Astrocyte (in vitro differentiated cells and primary cell): ENCODE measurements at regions not wholly inside any gene's neighbourhood (a gene's known extent, or its start where the extent isn't known, plus 50 kb on each side); places are given as distances from the start of the nearest gene placed in this dataset.

Experiments
- DNase-seq: peaks from one replicate; pipeline ENCODE4 v3.0.0-alpha.2; 2010; ENCODE audit warnings: low read depth
- FAIRE-seq: peaks from 2 replicates; lab custom pipeline; 2011; peaks lifted over from hg19 to GRCh38; lab: Jason Lieb, UNC
- H2AFZ ChIP-seq: 2 replicates; pipeline ENCODE4 v1.6.0; 2012; ENCODE audit warnings: low read depth, low read length, inconsistent platforms
- H3K27ac ChIP-seq: 2 replicates; pipeline ENCODE4 v1.5.1; 2011; ENCODE audit warnings: low read depth, low read length, inconsistent platforms
- H3K27me3 ChIP-seq: 2 replicates; pipeline ENCODE4 v1.6.0; 2011; ENCODE audit warnings: low read length, inconsistent platforms; ENCODE audit not compliant: insufficient read depth
- H3K36me3 ChIP-seq: 2 replicates; pipeline ENCODE4 v1.5.1; 2011; ENCODE audit warnings: low read length, inconsistent platforms; ENCODE audit not compliant: insufficient read depth
- H3K4me1 ChIP-seq: 2 replicates; pipeline ENCODE4 v1.5.1; 2011; ENCODE audit warnings: low read length, inconsistent platforms; ENCODE audit not compliant: insufficient read depth
- H3K4me2 ChIP-seq: 2 replicates; pipeline ENCODE4 v1.6.0; 2012; ENCODE audit warnings: low read length, inconsistent platforms
- H3K4me3 ChIP-seq: 2 replicates; pipeline ENCODE4 v1.5.1; 2011; ENCODE audit warnings: low read depth, mild to moderate bottlenecking, low read length, inconsistent platforms; ENCODE audit not compliant: insufficient read depth
- H3K79me2 ChIP-seq: 2 replicates; pipeline ENCODE4 v1.6.0; 2012; ENCODE audit warnings: mild to moderate bottlenecking, low read length, inconsistent platforms; ENCODE audit not compliant: insufficient read depth
- H3K9ac ChIP-seq: 2 replicates; pipeline ENCODE4 v1.6.0; 2012; ENCODE audit warnings: mild to moderate bottlenecking, low read length, inconsistent platforms
- H3K9me3 ChIP-seq: 2 replicates; pipeline ENCODE4 v1.5.1; 2012; ENCODE audit warnings: low read depth, mild to moderate bottlenecking, low read length, inconsistent platforms; ENCODE audit not compliant: insufficient read depth
- H4K20me1 ChIP-seq: 2 replicates; pipeline ENCODE4 v1.6.0; 2012; ENCODE audit warnings: low read length, inconsistent platforms; ENCODE audit not compliant: insufficient read depth
- H3K27ac Mint-ChIP-seq: one replicate; pipeline ENCODE4 v1.8.0; 2021; ENCODE audit warnings: mild to moderate bottlenecking, mixed read lengths; ENCODE audit not compliant: unreplicated experiment
- H3K27me3 Mint-ChIP-seq: one replicate; pipeline ENCODE4 v1.8.0; 2021; ENCODE audit warnings: low read depth, mixed read lengths; ENCODE audit not compliant: unreplicated experiment
- H3K36me3 Mint-ChIP-seq: one replicate; pipeline ENCODE4 v1.8.0; 2021; ENCODE audit warnings: low read depth, mixed read lengths; ENCODE audit not compliant: unreplicated experiment
- H3K4me1 Mint-ChIP-seq: one replicate; pipeline ENCODE4 v1.8.0; 2021; ENCODE audit warnings: low read depth, mixed read lengths; ENCODE audit not compliant: unreplicated experiment
- H3K4me3 Mint-ChIP-seq: one replicate; pipeline ENCODE4 v1.8.0; 2021; ENCODE audit warnings: mild to moderate bottlenecking, moderate library complexity, mixed read lengths; ENCODE audit not compliant: unreplicated experiment
- H3K9me3 Mint-ChIP-seq: one replicate; pipeline ENCODE4 v1.8.0; 2021; ENCODE audit warnings: mild to moderate bottlenecking, mixed read lengths; ENCODE audit not compliant: unreplicated experiment
- EZH2 ChIP-seq: IDR thresholded peaks from 2 replicates; pipeline ENCODE4 v1.6.1; 2012; ENCODE audit warnings: mild to moderate bottlenecking, low read length, inconsistent platforms; ENCODE audit not compliant: insufficient read depth
- TF ChIP-seq, protein P1 (sequence below): IDR thresholded peaks from 2 replicates; pipeline ENCODE4 v1.5.1; 2011; ENCODE audit warnings: low read depth, mild to moderate bottlenecking, inconsistent platforms, low read length, moderate library complexity; ENCODE audit not compliant: insufficient read depth

DNA sequence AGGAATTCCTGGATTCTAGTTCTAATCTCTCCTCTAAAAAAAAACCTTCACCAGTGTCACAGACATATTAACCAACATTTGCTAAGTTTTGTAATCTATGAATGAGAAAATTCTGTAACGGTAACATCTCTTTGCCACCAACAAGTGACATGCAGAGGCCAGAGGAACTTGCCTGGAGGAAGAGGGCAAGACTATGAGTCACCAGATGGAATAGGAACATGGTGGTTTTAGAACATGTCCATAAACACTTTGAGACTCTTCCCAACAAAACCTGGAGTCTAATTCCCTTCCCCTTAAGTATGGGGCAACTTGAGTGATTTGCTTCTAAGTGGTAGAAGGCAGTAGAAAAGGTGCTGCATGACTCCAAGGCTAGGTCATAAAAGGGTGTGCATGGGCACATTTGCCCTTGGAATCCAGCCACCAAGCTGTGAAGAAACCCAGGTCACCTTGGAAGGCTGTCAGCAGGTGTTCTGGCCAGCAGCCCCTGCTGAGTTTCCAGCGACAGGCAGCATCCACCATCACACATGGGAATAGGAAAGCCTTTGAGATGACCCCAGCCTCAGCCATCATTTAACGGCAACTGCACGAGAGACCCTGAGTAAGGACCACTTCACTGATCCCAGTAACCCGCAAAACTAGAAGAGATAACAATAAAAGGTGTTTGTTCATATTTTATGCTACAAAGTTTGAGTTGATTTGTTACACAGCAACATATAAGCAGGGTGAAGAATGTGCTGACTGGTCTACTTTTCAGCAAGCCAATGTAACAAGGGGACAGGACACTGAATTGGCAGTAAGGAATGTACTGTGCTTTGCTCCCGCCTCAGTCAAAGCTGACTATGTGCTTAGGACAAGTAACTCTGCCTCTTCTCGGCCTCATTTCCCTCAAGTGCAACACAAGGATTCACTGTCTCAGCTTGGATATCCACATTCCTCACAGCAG, 90.6 kb downstream of the SKA1 start:
- DNase-seq, result no peak
- H3K9ac ChIP-seq, result no peak overlapping the region
- FAIRE-seq, result no peak
- H3K4me1 ChIP-seq, result no peaks in the 10 kb centered on the region
- peaks cover 2% of the 10 kb centered on the region for H3K36me3 Mint-ChIP-seq
- peaks cover 8% of the 10 kb centered on the region for H3K4me1 Mint-ChIP-seq
- no peaks in the 10 kb centered on the region for H3K79me2 ChIP-seq
- peaks cover 2% of the 10 kb centered on the region for H3K9me3 Mint-ChIP-seq
- no peaks in the 10 kb centered on the region for H3K27me3 ChIP-seq
- no peak overlapping the region for H3K27ac Mint-ChIP-seq
- peaks cover 3% of the 10 kb centered on the region for H3K27me3 Mint-ChIP-seq
- no peak overlapping the region for H2AFZ ChIP-seq
- no peak for TF ChIP-seq EZH2
- TF ChIP-seq, protein P1, sequence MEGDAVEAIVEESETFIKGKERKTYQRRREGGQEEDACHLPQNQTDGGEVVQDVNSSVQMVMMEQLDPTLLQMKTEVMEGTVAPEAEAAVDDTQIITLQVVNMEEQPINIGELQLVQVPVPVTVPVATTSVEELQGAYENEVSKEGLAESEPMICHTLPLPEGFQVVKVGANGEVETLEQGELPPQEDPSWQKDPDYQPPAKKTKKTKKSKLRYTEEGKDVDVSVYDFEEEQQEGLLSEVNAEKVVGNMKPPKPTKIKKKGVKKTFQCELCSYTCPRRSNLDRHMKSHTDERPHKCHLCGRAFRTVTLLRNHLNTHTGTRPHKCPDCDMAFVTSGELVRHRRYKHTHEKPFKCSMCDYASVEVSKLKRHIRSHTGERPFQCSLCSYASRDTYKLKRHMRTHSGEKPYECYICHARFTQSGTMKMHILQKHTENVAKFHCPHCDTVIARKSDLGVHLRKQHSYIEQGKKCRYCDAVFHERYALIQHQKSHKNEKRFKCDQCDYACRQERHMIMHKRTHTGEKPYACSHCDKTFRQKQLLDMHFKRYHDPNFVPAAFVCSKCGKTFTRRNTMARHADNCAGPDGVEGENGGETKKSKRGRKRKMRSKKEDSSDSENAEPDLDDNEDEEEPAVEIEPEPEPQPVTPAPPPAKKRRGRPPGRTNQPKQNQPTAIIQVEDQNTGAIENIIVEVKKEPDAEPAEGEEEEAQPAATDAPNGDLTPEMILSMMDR, result no peak
- H3K9me3 ChIP-seq, result no peaks in the 10 kb centered on the region
- no peak overlapping the region for H3K27ac ChIP-seq
- no peak overlapping the region for H3K4me2 ChIP-seq
- no peaks in the 10 kb centered on the region for H4K20me1 ChIP-seq
- H3K36me3 ChIP-seq, result no peaks in the 10 kb centered on the region
- H3K4me3 Mint-ChIP-seq, result no peak overlapping the region
- H3K4me3 ChIP-seq, result no peak overlapping the region

DNA sequence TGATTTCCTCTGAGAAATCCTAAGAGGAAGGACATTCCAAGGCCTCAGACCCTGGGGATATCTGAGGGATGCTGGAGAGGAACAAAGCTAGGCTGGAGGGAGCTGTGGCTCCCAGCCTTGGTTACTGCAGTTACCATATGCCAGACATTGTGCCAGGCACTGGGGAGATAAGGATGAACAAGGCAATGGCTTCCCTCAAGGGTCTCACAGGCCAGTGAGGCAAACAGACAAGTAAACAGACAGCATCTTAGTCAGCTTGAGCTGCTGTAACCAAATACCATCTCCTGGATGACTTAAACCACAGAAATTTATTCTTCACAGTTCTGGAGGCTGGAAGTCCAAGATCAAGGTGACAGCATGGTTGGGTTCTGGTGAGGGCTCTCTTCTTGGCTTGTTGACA, 91.8 kb downstream of the SKA1 start:
- Mint-ChIP-seq H3K27me3 (peaks cover 11% of the 10 kb centered on the region), H3K9me3 (peaks cover 2% of the 10 kb centered on the region), H3K27ac (no peak overlapping the region), H3K4me3 (no peak overlapping the region), H3K4me1 (peaks cover 8% of the 10 kb centered on the region), H3K36me3 (peaks cover 2% of the 10 kb centered on the region)
- H3K36me3 ChIP-seq, result no peaks in the 10 kb centered on the region
- no peak for FAIRE-seq
- no peak for TF ChIP-seq EZH2
- TF ChIP-seq, protein P1, result no peak
- no peaks in the 10 kb centered on the region for H3K79me2 ChIP-seq
- H3K27ac ChIP-seq, result no peak overlapping the region
- H3K27me3 ChIP-seq, result no peaks in the 10 kb centered on the region
- no peak overlapping the region for H3K9ac ChIP-seq
- H3K9me3 ChIP-seq, result no peaks in the 10 kb centered on the region
- no peaks in the 10 kb centered on the region for H4K20me1 ChIP-seq
- H3K4me1 ChIP-seq, result no peaks in the 10 kb centered on the region
- DNase-seq, result no peak
- H3K4me3 ChIP-seq, result no peak overlapping the region
- no peak overlapping the region for H2AFZ ChIP-seq
- H3K4me2 ChIP-seq, result no peak overlapping the region

- H3K4me2 ChIP-seq, result no peak overlapping the region
- H3K4me1 Mint-ChIP-seq, result peaks cover 8% of the 10 kb centered on the region
- no peaks in the 10 kb centered on the region for H3K4me1 ChIP-seq
- no peak overlapping the region for H3K9ac ChIP-seq
- FAIRE-seq, result no peak
- H3K4me3 Mint-ChIP-seq, result no peak overlapping the region
- no peaks in the 10 kb centered on the region for H3K27me3 ChIP-seq
- no peak for DNase-seq
- no peaks in the 10 kb centered on the region for H3K9me3 ChIP-seq
- no peak overlapping the region for H3K4me3 ChIP-seq
- H3K27ac Mint-ChIP-seq, result no peak overlapping the region
- H3K36me3 Mint-ChIP-seq, result peaks cover 2% of the 10 kb centered on the region
- peaks cover 5% of the 10 kb centered on the region for H3K9me3 Mint-ChIP-seq
- no peak overlapping the region for H2AFZ ChIP-seq
- H3K27me3 Mint-ChIP-seq, result peaks cover 19% of the 10 kb centered on the region
- no peak overlapping the region for H3K27ac ChIP-seq
- H4K20me1 ChIP-seq, result no peaks in the 10 kb centered on the region
- no peaks in the 10 kb centered on the region for H3K36me3 ChIP-seq
- H3K79me2 ChIP-seq, result no peaks in the 10 kb centered on the region
- TF ChIP-seq, protein P1, result no peak
- TF ChIP-seq EZH2, result no peak
Observed at GRCh38 chr18:50468807-50469206, 91.1 kb upstream of the MAPK4 start.
